ENCODE measurements at regions not wholly inside any gene's neighbourhood (a gene's known extent, or its start where the extent isn't known, plus 50 kb on each side); places are given as distances from the start of the nearest gene placed in this dataset.

DNA sequence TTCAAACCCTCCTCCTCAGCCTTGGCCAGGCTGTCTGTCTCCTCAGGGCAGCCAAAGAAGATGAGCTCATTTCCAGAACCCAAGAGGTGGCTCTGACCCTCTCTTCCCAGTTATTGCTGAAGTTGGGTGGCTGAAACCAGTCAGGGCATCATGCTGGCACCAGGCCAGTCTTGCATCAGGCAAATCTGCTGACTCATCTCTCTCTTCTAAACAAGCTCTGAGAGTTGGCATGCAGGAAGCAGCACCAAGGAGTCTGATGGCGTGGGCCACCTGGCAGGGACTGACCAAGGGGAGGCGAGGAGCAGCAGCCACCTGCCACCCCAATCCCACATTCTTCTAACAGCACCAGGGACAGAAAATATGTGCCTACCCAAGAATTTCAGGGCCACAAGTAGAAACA is 104.8 kb upstream of the ATP1A1 start:
- H2AFZ ChIP-seq (ENCODE audit: low read depth, low read length): no peak overlapping the region
- no peak overlapping the region for H3K4me3 ChIP-seq (ENCODE audit: insufficient read depth, low read depth, low read length)
- H3K9ac ChIP-seq (ENCODE audit: low read length): no peak overlapping the region
- H3K9me3 ChIP-seq (ENCODE audit: insufficient read depth, low read depth, low read length): no peaks in the 10 kb centered on the region
- FAIRE-seq (no peak), DNase-seq (ENCODE audit: low read depth) (no peak)
- H3K4me1 ChIP-seq (ENCODE audit: insufficient read depth, low read length): no peaks in the 10 kb centered on the region
- no peaks in the 10 kb centered on the region for H3K36me3 ChIP-seq (ENCODE audit: insufficient read depth, low read length)
- H3K27me3 ChIP-seq (ENCODE audit: insufficient read depth, low read length): peaks cover 2% of the 10 kb centered on the region
- TF ChIP-seq CTCF (IDR thresholded peaks at IDR 0.05; ENCODE audit: insufficient read depth, low read depth, low read length) (no peak), EZH2 (IDR thresholded peaks at IDR 0.05; ENCODE audit: insufficient read depth, low read length) (no peak)
- H3K4me2 ChIP-seq (ENCODE audit: low read length): no peak overlapping the region
- no peaks in the 10 kb centered on the region for H3K79me2 ChIP-seq (ENCODE audit: insufficient read depth, low read length)
- no peak overlapping the region for H3K27ac ChIP-seq (ENCODE audit: low read depth, low read length)
- no peak overlapping the region for H3K4me3 Mint-ChIP-seq (ENCODE audit: unreplicated experiment)
- H3K27me3 Mint-ChIP-seq (ENCODE audit: low read depth, unreplicated experiment): peaks cover 13% of the 10 kb centered on the region
- no peaks in the 10 kb centered on the region for H4K20me1 ChIP-seq (ENCODE audit: insufficient read depth, low read length)
- no peaks in the 10 kb centered on the region for H3K36me3 Mint-ChIP-seq (ENCODE audit: low read depth, unreplicated experiment)
- no peaks in the 10 kb centered on the region for H3K9me3 Mint-ChIP-seq (ENCODE audit: unreplicated experiment)
- peak overlapping the region; percentile 75 for H3K27ac Mint-ChIP-seq (ENCODE audit: unreplicated experiment)
- no peaks in the 10 kb centered on the region for H3K4me1 Mint-ChIP-seq (ENCODE audit: low read depth, unreplicated experiment)

- peaks cover 15% of the 10 kb centered on the region for H3K27me3 Mint-ChIP-seq (ENCODE audit: low read depth, unreplicated experiment)
- no peak overlapping the region for H2AFZ ChIP-seq (ENCODE audit: low read depth, low read length)
- no peak overlapping the region for H3K27ac Mint-ChIP-seq (ENCODE audit: unreplicated experiment)
- H3K36me3 ChIP-seq (ENCODE audit: insufficient read depth, low read length): no peaks in the 10 kb centered on the region
- no peaks in the 10 kb centered on the region for H3K9me3 Mint-ChIP-seq (ENCODE audit: unreplicated experiment)
- H3K4me2 ChIP-seq (ENCODE audit: low read length): no peak overlapping the region
- H3K79me2 ChIP-seq (ENCODE audit: insufficient read depth, low read length): no peaks in the 10 kb centered on the region
- H3K4me1 Mint-ChIP-seq (ENCODE audit: low read depth, unreplicated experiment): no peaks in the 10 kb centered on the region
- no peak overlapping the region for H3K4me3 ChIP-seq (ENCODE audit: insufficient read depth, low read depth, low read length)
- H3K9ac ChIP-seq (ENCODE audit: low read length): no peak overlapping the region
- H4K20me1 ChIP-seq (ENCODE audit: insufficient read depth, low read length): no peaks in the 10 kb centered on the region
- DNase-seq (ENCODE audit: low read depth) (no peak), FAIRE-seq (no peak)
- H3K27ac ChIP-seq (ENCODE audit: low read depth, low read length): no peak overlapping the region
- TF ChIP-seq CTCF (IDR thresholded peaks at IDR 0.05; ENCODE audit: insufficient read depth, low read depth, low read length) (no peak), EZH2 (IDR thresholded peaks at IDR 0.05; ENCODE audit: insufficient read depth, low read length) (no peak)
- no peaks in the 10 kb centered on the region for H3K4me1 ChIP-seq (ENCODE audit: insufficient read depth, low read length)
- H3K27me3 ChIP-seq (ENCODE audit: insufficient read depth, low read length): peaks cover 2% of the 10 kb centered on the region
- H3K9me3 ChIP-seq (ENCODE audit: insufficient read depth, low read depth, low read length): no peaks in the 10 kb centered on the region
- no peaks in the 10 kb centered on the region for H3K36me3 Mint-ChIP-seq (ENCODE audit: low read depth, unreplicated experiment)
- H3K4me3 Mint-ChIP-seq (ENCODE audit: unreplicated experiment): no peak overlapping the region
These were observed 102.6 kb upstream of the ATP1A1 start for GRCh38 chr1:116270316-116271057.

DNA sequence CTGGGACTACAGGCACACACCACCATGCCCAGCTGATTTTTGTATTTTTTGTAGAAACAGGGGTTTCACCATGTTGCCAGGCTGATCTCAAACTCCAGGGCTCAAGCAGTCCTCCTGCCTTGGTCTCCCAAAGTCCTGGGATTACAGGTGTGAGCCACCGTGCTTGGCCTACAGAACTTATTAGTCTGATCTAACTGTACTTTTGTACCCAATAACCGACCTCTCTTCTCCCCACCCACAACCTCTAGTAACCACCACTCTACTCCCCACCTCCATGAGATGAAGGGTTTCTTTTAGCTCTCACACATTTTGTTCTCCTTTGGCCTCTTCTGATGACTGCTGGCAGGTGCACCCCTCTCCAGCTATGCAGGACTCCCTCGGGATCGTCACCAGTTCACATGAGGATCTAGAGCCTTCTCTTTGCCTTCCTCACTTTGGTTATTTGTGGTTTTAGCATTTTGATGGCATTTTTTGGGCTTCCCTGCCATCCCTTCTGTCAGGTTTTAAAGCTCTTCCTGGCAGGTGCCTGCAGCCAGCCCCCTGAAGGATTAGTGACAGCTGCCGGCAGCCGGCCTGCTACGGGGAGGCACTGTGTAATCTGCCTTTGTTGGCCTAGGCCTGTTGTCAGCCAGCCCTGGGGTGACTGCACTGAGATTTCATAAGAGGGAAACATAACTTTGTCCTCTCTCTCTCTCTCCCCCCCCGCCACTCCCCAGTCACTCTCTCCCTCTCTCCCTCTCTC is 99.8 kb upstream of the ATP1A1 start:
- no peak for DNase-seq (ENCODE audit: low read depth)
- H4K20me1 ChIP-seq (ENCODE audit: insufficient read depth, low read length): no peaks in the 10 kb centered on the region
- no peaks in the 10 kb centered on the region for H3K36me3 ChIP-seq (ENCODE audit: insufficient read depth, low read length)
- no peaks in the 10 kb centered on the region for H3K9me3 ChIP-seq (ENCODE audit: insufficient read depth, low read depth, low read length)
- H2AFZ ChIP-seq (ENCODE audit: low read depth, low read length): no peak overlapping the region
- H3K79me2 ChIP-seq (ENCODE audit: insufficient read depth, low read length): no peaks in the 10 kb centered on the region
- Mint-ChIP-seq H3K4me3 (ENCODE audit: unreplicated experiment) (no peak overlapping the region), H3K27ac (ENCODE audit: unreplicated experiment) (no peak overlapping the region), H3K4me1 (ENCODE audit: low read depth, unreplicated experiment) (no peaks in the 10 kb centered on the region), H3K9me3 (ENCODE audit: unreplicated experiment) (peaks cover 2% of the 10 kb centered on the region), H3K27me3 (ENCODE audit: low read depth, unreplicated experiment) (peaks cover 11% of the 10 kb centered on the region), H3K36me3 (ENCODE audit: low read depth, unreplicated experiment) (no peaks in the 10 kb centered on the region)
- no peak for FAIRE-seq
- H3K4me3 ChIP-seq (ENCODE audit: insufficient read depth, low read depth, low read length): no peak overlapping the region
- H3K9ac ChIP-seq (ENCODE audit: low read length): no peak overlapping the region
- TF ChIP-seq EZH2 (IDR thresholded peaks at IDR 0.05; ENCODE audit: insufficient read depth, low read length) (no peak), CTCF (IDR thresholded peaks at IDR 0.05; ENCODE audit: insufficient read depth, low read depth, low read length) (no peak)
- no peaks in the 10 kb centered on the region for H3K4me1 ChIP-seq (ENCODE audit: insufficient read depth, low read length)
- H3K4me2 ChIP-seq (ENCODE audit: low read length): no peak overlapping the region
- H3K27ac ChIP-seq (ENCODE audit: low read depth, low read length): no peak overlapping the region
- H3K27me3 ChIP-seq (ENCODE audit: insufficient read depth, low read length): peaks cover 2% of the 10 kb centered on the region
